COLO668 (cell line): ENCODE measurements at regions not wholly inside any gene's neighbourhood (a gene's known extent, or its start where the extent isn't known, plus 50 kb on each side); places are given as distances from the start of the nearest gene placed in this dataset.

Experiments used
- DNase-seq: peaks from one replicate; lab custom pipeline; 2025; ENCODE audit not compliant: unreplicated experiment; lab: John Stamatoyannopoulos, UW

DNA sequence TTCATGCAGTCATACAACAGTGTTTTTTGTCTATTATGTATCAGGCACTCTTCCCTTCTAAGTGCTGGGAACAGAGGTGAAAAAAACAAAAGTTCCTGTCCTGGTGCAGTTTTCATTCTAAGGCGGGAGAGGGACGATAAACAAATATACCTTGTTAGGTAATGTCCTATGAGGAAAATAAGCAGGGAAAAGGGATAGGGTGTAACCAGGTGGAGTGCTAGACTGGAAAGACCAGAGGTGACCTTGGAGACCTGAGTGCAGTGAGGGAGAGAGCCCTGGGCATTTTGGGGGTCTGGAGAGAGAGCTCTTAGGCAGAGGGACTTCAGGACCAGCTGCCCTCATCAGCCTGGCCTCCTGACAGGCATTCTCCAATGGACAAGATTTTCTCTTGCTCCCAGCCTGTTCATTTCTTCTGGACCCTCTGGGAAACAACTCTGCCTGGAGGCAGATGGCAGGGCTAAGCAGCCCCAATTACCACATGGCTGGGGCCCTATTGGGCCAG is 97.2 kb upstream of the TJP1 start:
- DNase-seq, result no peak

DNA sequence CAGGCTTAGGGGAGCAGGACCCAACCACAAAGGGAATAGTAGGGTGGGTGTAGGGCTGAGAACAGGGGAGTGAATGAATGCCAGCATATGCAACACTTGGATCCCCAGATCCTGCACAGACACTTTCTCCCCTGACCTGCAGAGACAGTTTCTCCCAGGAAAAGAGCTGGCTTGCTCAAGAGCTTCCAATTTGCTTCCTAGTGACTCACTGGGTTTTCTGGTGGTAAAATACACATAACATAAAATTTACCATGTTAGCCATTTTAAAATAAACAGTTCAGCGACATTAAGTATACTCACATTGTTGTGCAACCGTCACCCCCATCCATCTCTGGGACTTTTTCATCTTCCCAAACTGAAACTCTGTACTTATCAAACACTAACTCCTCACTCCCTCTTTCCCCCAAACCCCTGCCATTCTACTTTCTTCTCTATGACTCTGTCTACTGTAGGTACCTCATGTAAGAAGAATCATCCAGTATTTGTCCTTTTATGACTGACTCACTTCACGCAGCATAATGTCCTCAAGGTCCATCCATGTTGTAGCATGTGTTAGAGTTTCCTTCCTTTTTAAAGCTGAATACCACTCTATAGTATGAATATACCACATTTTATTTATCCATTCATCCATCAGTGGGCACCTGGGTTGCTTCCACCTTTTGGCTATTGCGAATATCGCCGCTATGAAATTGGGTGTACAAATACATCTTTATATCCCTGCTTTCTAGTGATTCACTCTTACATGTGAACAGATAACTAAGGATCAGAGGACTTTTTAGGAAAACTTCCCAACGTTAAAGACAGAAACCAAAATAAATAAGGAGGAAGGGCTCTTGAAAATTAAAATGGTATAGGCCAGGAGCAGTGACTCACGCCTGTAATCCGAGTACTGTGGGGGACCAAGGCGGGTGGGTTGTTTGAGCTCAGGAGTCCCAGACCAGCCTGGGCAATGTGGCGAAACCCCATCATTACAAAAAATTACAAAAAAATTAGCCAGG is 95.6 kb upstream of the TJP1 start:
- DNase-seq, result no peak

DNA sequence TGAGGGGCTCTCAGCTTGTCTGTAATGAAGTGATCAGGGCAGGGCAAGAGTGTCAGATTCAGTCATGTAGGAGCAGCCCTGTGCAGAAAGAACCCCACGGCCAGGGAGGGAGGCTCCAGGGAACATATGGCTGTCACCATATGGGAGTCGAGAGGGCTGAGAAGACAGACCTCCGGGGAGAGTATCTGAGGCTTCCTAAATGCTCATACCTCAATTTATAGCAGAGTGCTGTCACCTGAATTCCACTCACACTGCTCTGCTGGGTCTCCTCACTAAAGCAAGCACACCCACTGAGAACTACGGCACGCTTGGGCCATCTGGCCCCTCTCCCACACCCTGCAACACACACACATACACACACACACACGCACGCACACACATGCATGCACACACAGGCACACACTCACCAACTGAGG is 92.3 kb upstream of the TJP1 start:
- no peak for DNase-seq

DNA sequence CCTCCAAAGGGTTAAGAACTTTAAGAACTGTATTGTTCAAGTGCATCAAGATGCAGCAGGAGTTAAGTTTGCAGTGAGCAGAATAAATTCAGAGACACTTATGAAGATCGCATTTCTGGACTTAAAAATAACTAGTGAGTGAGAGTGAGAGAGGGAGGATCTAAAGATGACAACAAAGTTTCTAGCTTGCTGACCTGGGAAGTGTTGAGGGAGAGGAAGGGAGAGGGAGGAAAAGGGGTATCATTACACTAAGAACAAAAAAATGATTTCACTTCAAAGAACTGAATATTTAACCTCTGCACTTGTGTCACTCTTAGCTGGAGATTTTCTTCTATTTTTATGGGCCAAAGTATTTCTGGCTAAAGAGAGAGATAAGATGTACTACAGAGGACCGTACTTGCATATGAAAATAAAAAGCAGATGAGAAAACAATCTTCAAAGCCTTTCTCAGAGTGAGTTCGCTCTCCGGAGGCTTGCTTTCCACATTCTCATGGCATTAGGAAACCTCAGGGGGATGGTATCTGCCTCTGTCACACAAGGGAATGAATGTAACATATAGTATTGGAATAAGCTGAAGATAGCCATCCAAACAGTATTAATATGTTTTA is 91.4 kb upstream of the TJP1 start:
- DNase-seq, result no peak

GRCh38 chr15:29911705-29912104 is 89.4 kb upstream of the TJP1 start:
- no peak for DNase-seq

DNA sequence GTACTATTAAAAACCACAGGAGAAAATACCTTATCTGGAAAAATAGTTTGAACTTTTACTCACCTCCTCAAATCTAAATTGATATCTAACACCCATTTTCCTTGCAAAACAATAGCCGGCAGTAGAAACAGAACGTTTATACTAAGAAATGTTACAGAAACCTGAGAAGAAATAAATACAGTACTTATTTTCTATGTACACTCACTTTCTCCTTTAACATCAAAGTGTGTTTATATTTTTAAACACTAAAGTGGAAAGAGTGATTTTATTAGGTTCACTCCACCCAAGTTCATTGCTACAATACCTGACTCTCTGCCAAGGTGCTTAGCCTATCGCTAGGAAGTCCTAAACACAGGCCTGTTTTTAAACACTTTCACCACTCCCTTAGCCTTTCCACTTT is 87.8 kb upstream of the TJP1 start:
- DNase-seq, result no peak

- no peak for DNase-seq
Measured at GRCh38 chr15:29904757-29905417, 82.6 kb upstream of the TJP1 start.

- no peak for DNase-seq
Measured at GRCh38 chr15:29903785-29904464, 81.7 kb upstream of the TJP1 start.

GRCh38 chr15:29903028-29903427 is 80.8 kb upstream of the TJP1 start:
- no peak for DNase-seq

- no peak for DNase-seq
Measured at GRCh38 chr15:29900237-29901189, 78.2 kb upstream of the TJP1 start.

GRCh38 chr15:29896062-29896461 is 73.8 kb upstream of the TJP1 start:
- no peak for DNase-seq

DNA sequence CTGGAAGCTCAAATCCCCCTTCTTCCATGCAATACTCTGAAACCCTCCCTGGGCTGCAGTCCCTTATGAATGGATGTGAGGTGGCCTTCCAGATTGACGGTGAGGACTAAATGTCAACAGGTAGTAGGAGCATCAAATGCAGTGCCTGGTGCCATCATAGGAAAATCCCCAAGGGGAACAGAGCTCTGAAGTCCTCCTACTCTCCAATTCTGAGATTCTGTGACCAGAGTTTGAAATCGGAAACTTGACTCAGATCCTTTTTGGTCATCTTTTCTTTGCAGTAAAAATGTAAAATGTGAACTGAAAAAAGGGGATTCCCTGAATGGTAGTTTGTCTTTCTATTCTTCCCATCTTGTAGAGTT is 68.8 kb upstream of the TJP1 start:
- no peak for DNase-seq

GRCh38 chr15:29890336-29891095 is 68.2 kb upstream of the TJP1 start:
- DNase-seq, result no peak

GRCh38 chr15:29889542-29890329 is 67.5 kb upstream of the TJP1 start:
- DNase-seq, result no peak

DNA sequence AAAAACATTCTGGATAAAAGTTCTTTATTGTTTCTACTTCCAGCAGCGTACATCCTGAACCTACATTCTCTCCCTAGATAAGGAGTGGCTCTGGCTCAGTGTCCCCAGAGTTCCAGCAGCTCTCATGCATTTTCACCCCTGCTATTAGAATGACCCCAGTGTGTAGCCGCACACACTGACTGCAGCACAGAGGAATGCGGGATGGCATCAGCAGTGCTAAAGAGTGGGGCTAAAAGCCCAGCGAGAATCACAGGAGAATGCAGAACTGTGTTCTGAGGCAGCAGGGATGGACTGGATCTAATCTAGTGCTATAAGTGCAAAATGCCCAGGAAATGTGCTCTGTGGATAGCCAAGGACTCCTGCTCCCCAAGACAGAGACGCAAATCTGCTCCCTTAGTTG is 66.4 kb upstream of the TJP1 start:
- no peak for DNase-seq

DNA sequence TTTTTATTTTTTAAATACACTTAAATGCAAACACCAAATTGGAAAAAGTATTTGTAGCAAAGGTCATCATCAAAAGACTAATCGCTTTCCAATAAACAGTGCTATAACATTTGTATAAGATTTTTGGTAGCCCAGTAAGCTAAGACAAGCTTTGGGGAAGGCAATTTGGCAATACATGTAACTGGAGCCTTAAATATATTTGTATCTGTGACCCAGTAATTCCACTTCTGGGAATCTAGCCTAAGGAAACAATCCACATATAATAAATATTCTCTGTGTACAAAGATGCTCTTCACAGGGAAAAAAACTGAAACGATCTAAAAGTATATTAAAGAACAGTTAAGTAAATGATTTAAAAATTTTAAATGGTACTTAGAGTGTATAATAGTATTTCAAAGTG is 65.5 kb upstream of the TJP1 start:
- no peak for DNase-seq

DNA sequence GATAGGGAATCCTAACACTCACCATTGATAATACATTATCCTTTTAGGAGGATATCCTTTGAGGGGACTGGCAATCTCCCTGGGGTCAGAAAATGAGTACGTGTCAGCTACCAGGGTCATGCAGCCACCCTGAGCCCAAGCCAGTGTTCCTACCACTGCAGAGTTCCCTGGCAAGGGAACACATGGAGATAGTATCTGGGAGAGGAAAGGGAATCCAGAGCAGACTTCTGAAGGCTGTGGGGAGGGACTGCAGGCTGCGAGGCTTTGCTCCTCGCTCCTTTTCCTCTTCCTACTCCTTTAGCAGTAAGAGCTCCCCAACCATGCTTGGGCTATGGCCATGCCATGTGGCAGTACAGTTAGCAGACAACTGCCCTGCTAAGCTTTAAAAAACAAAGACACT is 62.9 kb upstream of the TJP1 start:
- no peak for DNase-seq

DNA sequence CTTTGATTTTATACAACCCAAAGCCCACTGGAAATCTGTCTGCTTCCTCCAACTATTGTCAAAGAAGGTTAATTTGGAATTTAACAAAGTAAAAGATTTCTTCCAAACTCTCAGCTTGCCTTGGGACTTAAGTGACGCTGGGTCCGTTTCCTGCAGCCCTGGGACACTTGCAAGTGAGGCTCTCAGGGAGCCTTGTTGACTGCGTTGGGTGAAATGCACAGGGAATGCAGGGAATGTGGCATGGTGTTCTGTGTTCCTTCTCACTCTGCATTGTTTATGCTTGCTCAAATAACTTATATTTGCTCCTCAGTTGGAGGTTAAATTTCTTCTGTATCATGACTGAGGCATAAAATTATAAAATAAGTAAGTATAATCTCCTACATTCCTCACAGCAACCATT is 60.9 kb upstream of the TJP1 start:
- no peak for DNase-seq

GRCh38 chr15:29880886-29881285 is 58.6 kb upstream of the TJP1 start:
- no peak for DNase-seq
